GM12878 (cell line): ENCODE measurements at regions not wholly inside any gene's neighbourhood (a gene's known extent, or its start where the extent isn't known, plus 50 kb on each side); places are given as distances from the start of the nearest gene placed in this dataset.

Source experiments
- ATAC-seq: fragments of 200-7000 bp; cut with Tn5 transposase; 3 replicates; pipeline ENCODE4 v1.9.1; 2020; ENCODE audit warnings: mild to moderate bottlenecking, moderate library complexity
- BruUV-seq: library from RNA; stranded (reverse); fragments of 400-500 nt; replicated peaks from 2 replicates; lab custom pipeline; 2021; lab: Mats Ljungman, UMichigan
- CTCF ChIA-PET: fragments of 300-600 bp; sonication (Branson Sonifier 250); formaldehyde crosslinking; extraction: SDS; loops from one replicate; lab custom pipeline; 2021; ENCODE audit warnings: inconsistent platforms; lab: Yijun Ruan, JAX
- POLR2A ChIA-PET: fragments of 350-600 bp; formaldehyde crosslinking; extraction: SDS; loops from one replicate; lab custom pipeline; 2021; ENCODE audit warnings: inconsistent platforms; lab: Charles Lee
- RAD21 ChIA-PET: fragments of 300-600 bp; sonication (Branson Sonifier 250); formaldehyde crosslinking; loops from one replicate; lab custom pipeline; 2023; ENCODE audit warnings: antibody characterized with exemption; ENCODE audit not compliant: unreplicated experiment; lab: Charles Lee
- SMC1A ChIA-PET: fragments of 300-600 bp; sonication (Branson Sonifier 250); formaldehyde crosslinking; loops from one replicate; lab custom pipeline; 2023; ENCODE audit not compliant: unreplicated experiment, uncharacterized antibody; lab: Charles Lee
- DNase-seq: peaks from one replicate; pipeline ENCODE4 v3.0.0-alpha.2; 2011; ENCODE audit warnings: low read depth, low spot score
- FAIRE-seq: peaks from 3 replicates; lab custom pipeline; 2011; peaks lifted over from hg19 to GRCh38; lab: Jason Lieb, UNC
- H2AFZ ChIP-seq: 2 replicates; pipeline ENCODE4 v1.6.0; 2011; ENCODE audit warnings: low read depth, low read length, control low read depth; ENCODE audit not compliant: control insufficient read depth
- H3K27ac ChIP-seq: 2 replicates; pipeline ENCODE4 v1.5.1; 2011; ENCODE audit warnings: control low read depth; ENCODE audit not compliant: control insufficient read depth, insufficient read depth
- H3K27me3 ChIP-seq, 2 experiments: replicated peaks in 1 of 2; 2 replicates each; pipeline versions ENCODE4 v1.6.0 to v1.6.1; 2011; ENCODE audit warnings: low read length in 1 of 2; ENCODE audit not compliant: control insufficient read depth in 2 of 2, insufficient read depth in 2 of 2
- H3K36me3 ChIP-seq, 2 experiments: 2 replicates each; pipeline ENCODE4 v1.5.1; 2011; ENCODE audit warnings: low read length in 1 of 2; ENCODE audit not compliant: control insufficient read depth in 2 of 2, insufficient read depth in 2 of 2
- H3K4me1 ChIP-seq: 2 replicates; pipeline ENCODE4 v1.6.1; 2011; ENCODE audit warnings: mild to moderate bottlenecking, low read length, moderate library complexity, mixed read lengths; ENCODE audit not compliant: control insufficient read depth, insufficient read depth
- H3K4me2 ChIP-seq: 2 replicates; pipeline ENCODE4 v1.6.0; 2011; ENCODE audit warnings: control low read depth; ENCODE audit not compliant: control insufficient read depth, insufficient read depth
- H3K4me3 ChIP-seq: fragments of 200-600 bp; sonication (generic); 2 replicates; pipeline ENCODE4 v1.5.1; 2016
- H3K79me2 ChIP-seq: 2 replicates; pipeline ENCODE4 v1.6.0; 2011; ENCODE audit warnings: low read length; ENCODE audit not compliant: control insufficient read depth, insufficient read depth
- H3K9ac ChIP-seq: 2 replicates; pipeline ENCODE4 v1.8.0; 2011; ENCODE audit warnings: low read length, control low read depth, mixed read lengths; ENCODE audit not compliant: control insufficient read depth, insufficient read depth
- H3K9me3 ChIP-seq: replicated peaks from 3 replicates; pipeline ENCODE4 v1.5.1; 2011; ENCODE audit warnings: mild to moderate bottlenecking, low read length; ENCODE audit not compliant: control insufficient read depth, insufficient read depth
- H4K20me1 ChIP-seq: 2 replicates; pipeline ENCODE4 v1.6.0; 2011; ENCODE audit not compliant: control insufficient read depth, insufficient read depth
- CBX3 ChIP-seq: fragments of 200-600 bp; sonication (generic); IDR thresholded peaks from 2 replicates; pipeline ENCODE4 v1.6.1; 2016; ENCODE audit warnings: low read depth, borderline replicate concordance
- CHD2 ChIP-seq: IDR thresholded peaks from 2 replicates; pipeline ENCODE4 v1.6.1; 2011; ENCODE audit warnings: low read depth, low read length, improper control_type of control experiment, borderline replicate concordance
- DPF2 ChIP-seq: fragments of 450-650 bp; IDR thresholded peaks from 2 replicates; pipeline ENCODE4 v1.6.1; 2017; ENCODE audit warnings: mild to moderate bottlenecking
- EZH2 ChIP-seq: IDR thresholded peaks from 2 replicates; pipeline ENCODE4 v1.6.1; 2012; ENCODE audit warnings: low read depth, mild to moderate bottlenecking, control low read depth, inconsistent platforms, low read length, borderline replicate concordance; ENCODE audit not compliant: control insufficient read depth
- FOXK2 ChIP-seq: fragments of 450-650 bp; IDR thresholded peaks from 2 replicates; pipeline ENCODE4 v1.6.1; 2017; ENCODE audit warnings: mild to moderate bottlenecking, moderate library complexity
- FOXM1 ChIP-seq: IDR thresholded peaks from 2 replicates; pipeline ENCODE4 v1.6.1; 2012; ENCODE audit warnings: low read depth, mild to moderate bottlenecking, inconsistent platforms, low read length, moderate library complexity
- MEF2A ChIP-seq: IDR thresholded peaks from 2 replicates; pipeline ENCODE4 v1.6.1; 2011; ENCODE audit warnings: low read depth, mild to moderate bottlenecking, low read length, moderate library complexity; ENCODE audit not compliant: insufficient read depth
- NR2C1 ChIP-seq: fragments of 450-650 bp; IDR thresholded peaks from 2 replicates; pipeline ENCODE4 v1.6.1; 2017; ENCODE audit warnings: antibody characterized with exemption, mild to moderate bottlenecking, moderate library complexity
- NRF1 ChIP-seq: conservative IDR thresholded peaks from 2 replicates; pipeline ENCODE4 v1.6.1; 2011; ENCODE audit warnings: mild to moderate bottlenecking, low read depth, low read length, improper control_type of control experiment
- SMAD5 ChIP-seq: IDR thresholded peaks from 2 replicates; pipeline ENCODE4 v1.6.1; 2016; ENCODE audit warnings: antibody characterized with exemption, low read depth
- SMC3 ChIP-seq: IDR thresholded peaks from 2 replicates; pipeline ENCODE4 v1.6.1; 2011; ENCODE audit warnings: low read length, improper control_type of control experiment, borderline replicate concordance
- ZNF207 ChIP-seq: fragments of 450-650 bp; IDR thresholded peaks from 2 replicates; pipeline ENCODE4 v1.6.1; 2014; ENCODE audit warnings: antibody characterized with exemption, mild to moderate bottlenecking, borderline replicate concordance
- WGBS: methylation state at CpG from one replicate; pipeline ENCODE4 v1.1.6; 2016; ENCODE audit warnings: low lambda C conversion rate; ENCODE audit not compliant: insufficient replicate concordance, insufficient coverage; ENCODE audit errors: missing lambda C conversion rate; 5-methylcytosine and 5-hydroxymethylcytosine counted together
- in situ Hi-C: fragments of 300-500 bp; cut with MboI; formaldehyde crosslinking; loops from 9 replicates; pipeline ENCODE4 v1.14.3; 2018; ENCODE audit warnings: mixed read lengths
- intact Hi-C: fragments of 100-400 bp; cut with micrococcal nuclease; formaldehyde crosslinking; loops from one replicate; pipeline ENCODE4 v1.14.2; 2022; ENCODE audit not compliant: unreplicated experiment

GRCh38 chr21:27423038-27423437 lies 456.1 kb upstream of the ADAMTS5 start:
- in situ Hi-C loops, result no loop called here
- Histone ChIP-seq H3K4me2 (no peak overlapping the region), H3K27ac (no peak overlapping the region), H2AFZ (no peak overlapping the region), H3K9me3 (no peaks in the 10 kb centered on the region), H3K4me1 (no peaks in the 10 kb centered on the region), H3K9ac (no peak overlapping the region), H4K20me1 (no peaks in the 10 kb centered on the region), H3K27me3 (no peaks in the 10 kb centered on the region), H3K4me3 (no peak overlapping the region), H3K79me2 (no peaks in the 10 kb centered on the region), H3K36me3 (no peaks in the 10 kb centered on the region)
- TF ChIP-seq NR2C1 (no peak), MEF2A (no peak), CBX3 (no peak), CHD2 (no peak), SMAD5 (no peak), SMC3 (no peak), EZH2 (no peak), FOXM1 (no peak), DPF2 (no peak)
- CTCF ChIA-PET, result no interaction called here
- BruUV-seq, result no TSS peak
- no peak for DNase-seq
- RAD21 ChIA-PET, result no interaction called here
- WGBS, result 74% methylated on average over 4 of the region's 4 CpGs
- ATAC-seq, result no peak
- intact Hi-C loops, result no loop called here
- SMC1A ChIA-PET, result no interaction called here
- POLR2A ChIA-PET, result no interaction called here
- no peak for FAIRE-seq

DNA sequence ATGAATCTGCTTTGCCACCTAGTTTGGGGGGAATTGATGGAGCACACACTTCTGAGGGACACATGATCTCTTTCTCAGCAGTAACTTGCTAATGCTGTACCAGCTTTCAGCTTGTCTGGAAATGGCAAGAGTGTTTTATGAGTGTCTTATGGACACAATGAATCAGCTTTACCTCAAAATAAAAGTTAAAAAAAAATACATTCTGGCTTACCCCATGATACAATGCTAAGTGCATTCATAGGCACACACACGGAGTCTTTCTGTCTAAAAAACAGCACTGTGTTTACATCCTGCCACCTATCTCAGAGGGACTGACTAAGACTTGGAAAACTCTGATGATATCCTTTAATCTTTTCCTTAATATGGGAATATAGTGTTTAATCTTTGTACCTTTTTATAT lies 455.5 kb upstream of the ADAMTS5 start:
- no peaks in the 10 kb centered on the region for H3K79me2 ChIP-seq
- ChIA-PET SMC1A (no interaction called here), POLR2A (no interaction called here)
- intact Hi-C loops, result no loop called here
- no peak for DNase-seq
- WGBS, result 0% methylated on average over 1 of the region's 1 CpG
- TF ChIP-seq ZNF207 (no peak), NRF1 (no peak), FOXK2 (no peak)
- TF ChIP-seq, all 136 proteins: peak for 0
- Histone ChIP-seq H4K20me1 (no peaks in the 10 kb centered on the region), H2AFZ (no peak overlapping the region), H3K9ac (no peak overlapping the region), H3K9me3 (no peaks in the 10 kb centered on the region), H3K4me3 (no peak overlapping the region), H3K4me2 (no peak overlapping the region), H3K27me3 (no peaks in the 10 kb centered on the region), H3K27ac (no peak overlapping the region), H3K36me3 (no peaks in the 10 kb centered on the region), H3K4me1 (no peaks in the 10 kb centered on the region)
- ATAC-seq (no peak), FAIRE-seq (no peak)
- in situ Hi-C loops, result no loop called here
- ChIA-PET CTCF (no interaction called here), RAD21 (no interaction called here)
- no TSS peak for BruUV-seq
